Naive thymus-derived CD8-positive, alpha-beta T cell (primary cell): ENCODE measurements at regions not wholly inside any gene's neighbourhood (a gene's known extent, or its start where the extent isn't known, plus 50 kb on each side); places are given as distances from the start of the nearest gene placed in this dataset.
A peak's percentile ranks its signal among the peaks of the same experiment; 100 is the strongest.
"Not testable (repeated sequence)": the region's sequence is repeated elsewhere in the genome, so short reads cannot be mapped to it uniquely, and the experiment has no call there.

Experiments
- ATAC-seq, 2 donors: fragments of 150-1000 bp; cut with Tn5 transposase in 1 of 2; sonication (Bioruptor Pico), chemical (Tn5 transposase) in 1 of 2; 1 replicate in 1 of 2; 2 replicates in 1 of 2; pipeline ENCODE4 v1.10.0; 2021; ENCODE audit warnings: mild to moderate bottlenecking in 2 of 2, moderate library complexity in 2 of 2
- POLR2A ChIA-PET: fragments of 350-600 bp; sonication (Branson Sonifier 250); formaldehyde crosslinking; loops from one replicate; lab custom pipeline; 2021; ENCODE audit warnings: antibody characterized with exemption; lab: Charles Lee
- DNase-seq, 10 donors: peaks; one replicate each; pipeline versions ENCODE4 v3.0.0 to v3.0.0-alpha.2; 2020 to 2022
- H3K27ac Mint-ChIP-seq, 10 donors: one replicate each; pipeline ENCODE4 v1.8.0; 2020 to 2022; ENCODE audit warnings: mild to moderate bottlenecking in 10 of 10, mixed read lengths in 10 of 10, moderate library complexity in 4 of 10, inconsistent platforms in 1 of 10
- H3K27me3 Mint-ChIP-seq, 5 donors: one replicate each; pipeline ENCODE4 v1.8.0; 2021 to 2022; ENCODE audit warnings: mixed read lengths in 5 of 5
- H3K36me3 Mint-ChIP-seq, 3 donors: one replicate each; pipeline ENCODE4 v1.8.0; 2020 to 2022; ENCODE audit warnings: mixed read lengths in 3 of 3, mild to moderate bottlenecking in 2 of 3, inconsistent platforms in 1 of 3
- H3K4me1 Mint-ChIP-seq, 4 donors: one replicate each; pipeline ENCODE4 v1.8.0; 2021 to 2022; ENCODE audit warnings: mixed read lengths in 4 of 4
- H3K4me3 Mint-ChIP-seq, 10 donors: one replicate each; pipeline ENCODE4 v1.8.0; 2020 to 2022; ENCODE audit warnings: mild to moderate bottlenecking in 10 of 10, mixed read lengths in 10 of 10, moderate library complexity in 6 of 10, inconsistent platforms in 1 of 10
- H3K9me3 Mint-ChIP-seq, 9 donors: one replicate each; pipeline ENCODE4 v1.8.0; 2020 to 2022; ENCODE audit warnings: mixed read lengths in 9 of 9, mild to moderate bottlenecking in 3 of 9, inconsistent platforms in 1 of 9, moderate library complexity in 1 of 9

DNA sequence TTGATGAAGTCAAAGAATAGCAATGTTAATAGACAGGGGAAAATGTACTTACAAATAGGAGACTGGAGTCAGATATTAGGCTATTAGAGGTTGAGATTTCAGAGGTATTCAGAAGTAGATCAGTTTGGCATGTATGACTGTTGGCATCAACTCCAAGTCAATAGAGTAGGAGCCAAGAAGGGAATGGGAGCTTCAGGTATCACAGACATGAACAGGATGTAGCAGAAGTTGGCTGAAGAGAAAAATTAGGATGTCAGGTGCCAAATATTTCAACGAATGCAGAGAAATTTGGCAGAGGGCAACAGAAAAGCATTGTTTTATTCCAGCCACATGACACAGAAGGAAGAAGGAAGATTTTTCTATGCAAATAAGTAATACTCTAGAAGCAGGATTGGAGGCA is 69.7 kb downstream of the GLYATL1 start:
- H3K36me3 Mint-ChIP-seq: no peaks in the 10 kb centered on the region
- H3K4me1 Mint-ChIP-seq: peaks cover 0 to 29% (median 3%) of the 10 kb centered on the region in 4 donors
- no peaks in the 10 kb centered on the region for H3K9me3 Mint-ChIP-seq
- no peak overlapping the region for H3K4me3 Mint-ChIP-seq
- no peak overlapping the region for H3K27ac Mint-ChIP-seq
- POLR2A ChIA-PET: no interaction called here
- DNase-seq: no peak
- ATAC-seq: no peak
- peaks cover 0 to 24% (median 4%) of the 10 kb centered on the region in 5 donors for H3K27me3 Mint-ChIP-seq

DNA sequence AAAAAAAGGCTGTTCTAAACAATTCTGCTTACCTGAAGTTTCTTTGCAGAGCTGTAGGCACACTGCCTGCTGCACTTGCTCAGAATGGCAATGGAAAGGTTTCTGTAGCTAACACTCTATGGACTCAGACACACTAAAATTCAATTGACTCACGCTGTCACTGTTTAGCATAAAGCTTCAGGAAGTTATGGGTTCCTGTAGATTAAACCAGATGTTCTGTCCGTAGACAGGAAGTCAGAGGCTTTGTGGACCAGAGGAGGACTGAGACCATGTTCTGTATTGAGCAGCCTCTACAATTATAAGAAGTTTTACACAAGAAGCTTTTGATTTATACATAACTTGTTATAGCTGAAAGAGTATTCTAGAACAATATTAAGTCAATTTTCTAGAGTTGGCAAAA is 70.4 kb downstream of the GLYATL1 start:
- Mint-ChIP-seq H3K9me3 (no peaks in the 10 kb centered on the region), H3K27ac (no peak overlapping the region), H3K27me3 (peaks cover 0 to 24% (median 4%) of the 10 kb centered on the region in 5 donors), H3K4me3 (no peak overlapping the region), H3K4me1 (peaks cover 0 to 29% (median 3%) of the 10 kb centered on the region in 4 donors), H3K36me3 (no peaks in the 10 kb centered on the region)
- ATAC-seq (no peak), DNase-seq (no peak)
- POLR2A ChIA-PET: no interaction called here

DNA sequence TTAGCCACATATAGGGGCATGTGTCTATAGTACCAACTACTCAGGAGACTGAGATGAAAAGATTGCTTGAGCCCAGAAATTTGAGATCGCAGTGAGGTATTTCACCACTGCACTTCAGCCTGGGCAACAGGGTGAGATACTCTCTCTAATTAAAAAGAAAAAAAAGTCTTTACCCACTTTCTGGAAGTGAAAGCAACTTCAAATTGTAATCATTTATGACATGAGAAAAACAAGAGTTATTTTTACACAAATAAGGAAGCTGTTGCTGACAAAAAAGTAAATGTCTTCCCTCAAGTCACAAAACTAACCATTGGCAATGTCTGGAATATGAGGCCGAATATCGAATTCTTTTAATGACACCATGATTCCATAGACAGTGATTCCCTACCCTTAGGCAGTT is 71.4 kb downstream of the GLYATL1 start:
- Mint-ChIP-seq H3K4me1 (peaks cover 0 to 29% (median 3%) of the 10 kb centered on the region in 4 donors), H3K9me3 (peaks cover 0 to 4% (median 0%) of the 10 kb centered on the region in 9 donors), H3K27ac (peak overlapping the region in 1 of 10 donors; percentile 8), H3K27me3 (peaks cover 0 to 20% (median 9%) of the 10 kb centered on the region in 5 donors), H3K4me3 (no peak overlapping the region), H3K36me3 (no peaks in the 10 kb centered on the region)
- POLR2A ChIA-PET: no interaction called here
- DNase-seq (no peak), ATAC-seq (no peak)

DNA sequence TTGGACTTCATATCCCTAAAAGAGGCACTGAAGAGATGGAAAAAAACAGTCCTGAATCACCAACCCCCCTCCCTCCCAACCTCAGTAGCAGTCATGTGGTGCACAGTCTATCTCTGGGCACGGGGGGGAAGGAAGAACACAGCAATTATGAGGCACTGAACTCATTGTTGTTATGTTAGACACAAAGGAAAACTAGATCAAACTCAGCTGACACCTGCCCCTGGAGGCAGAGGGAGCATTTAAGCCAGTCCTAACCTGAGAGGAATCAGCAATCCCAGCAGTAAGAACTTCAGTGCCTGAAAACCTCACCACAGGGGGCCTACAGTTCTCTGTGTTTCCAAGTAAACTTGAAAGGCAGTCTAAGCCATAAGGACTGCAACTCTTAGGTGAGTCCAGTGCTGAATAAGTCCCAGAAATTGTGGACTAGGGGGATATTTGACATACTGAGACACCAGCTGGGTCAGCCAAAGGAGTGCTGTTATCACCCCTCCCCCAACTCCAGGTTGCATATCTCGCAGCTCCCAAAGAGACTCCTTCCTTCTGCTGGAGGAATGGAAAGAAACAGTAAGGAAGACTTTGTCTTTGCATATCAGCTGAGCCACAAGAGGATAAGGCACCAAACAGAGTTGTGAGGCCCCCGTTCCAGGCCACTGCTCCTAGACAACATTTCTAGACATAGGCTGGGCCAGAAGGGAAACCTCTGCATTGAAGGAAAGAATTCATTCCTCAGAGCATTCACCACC is 72.5 kb downstream of the GLYATL1 start:
- H3K27ac Mint-ChIP-seq: no peak overlapping the region
- POLR2A ChIA-PET: no interaction called here
- no peak for DNase-seq
- H3K9me3 Mint-ChIP-seq: peaks cover 0 to 12% (median 0%) of the 10 kb centered on the region in 9 donors
- no peak overlapping the region for H3K4me3 Mint-ChIP-seq
- peaks cover 0 to 5% (median 0%) of the 10 kb centered on the region in 3 donors for H3K36me3 Mint-ChIP-seq
- peaks cover 0 to 29% (median 3%) of the 10 kb centered on the region in 4 donors for H3K4me1 Mint-ChIP-seq
- peaks cover 0 to 26% (median 10%) of the 10 kb centered on the region in 5 donors for H3K27me3 Mint-ChIP-seq
- ATAC-seq: no peak

DNA sequence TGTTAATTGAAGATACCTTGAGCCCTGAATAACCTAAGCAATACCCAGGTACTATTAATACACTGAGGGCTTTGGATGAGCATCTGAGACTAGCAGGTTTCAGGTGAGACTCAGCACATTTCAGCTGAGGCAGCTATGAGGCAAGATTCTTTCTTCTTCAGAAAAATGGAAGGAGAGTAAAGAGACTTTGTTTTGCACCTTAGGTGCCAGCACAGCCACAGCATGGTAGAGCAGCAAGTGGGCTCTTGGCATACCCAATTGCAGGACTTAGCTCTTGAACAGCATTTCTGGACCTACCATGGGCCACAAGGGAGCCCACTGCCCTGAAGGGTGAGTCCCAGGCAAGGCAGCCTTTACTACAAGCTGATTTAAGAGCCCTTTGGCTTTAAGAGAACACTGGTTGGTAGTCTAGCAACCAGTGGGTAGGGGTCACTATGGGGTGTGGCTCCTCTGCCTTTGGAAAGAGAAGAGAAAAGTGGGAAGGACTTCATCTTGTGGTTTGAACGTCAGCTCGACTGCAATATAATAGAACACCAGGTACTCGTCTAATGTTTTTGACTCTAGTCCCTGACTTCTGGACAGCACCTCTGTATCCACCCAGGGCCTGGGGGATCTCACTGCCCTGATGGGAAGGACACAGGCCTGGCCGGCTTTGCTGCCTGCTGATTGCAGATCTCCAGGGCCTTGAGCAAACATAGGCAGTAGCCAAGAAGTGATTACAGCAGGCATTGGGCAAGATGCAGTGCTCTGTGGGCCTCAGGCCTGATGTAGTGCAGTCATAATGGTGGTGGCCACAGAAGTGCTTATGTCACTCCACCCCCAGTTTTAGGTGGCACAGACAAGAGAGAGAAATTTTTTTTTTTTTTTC is 73.3 kb downstream of the GLYATL1 start:
- ATAC-seq: no peak
- no peak overlapping the region for H3K4me3 Mint-ChIP-seq

DNA sequence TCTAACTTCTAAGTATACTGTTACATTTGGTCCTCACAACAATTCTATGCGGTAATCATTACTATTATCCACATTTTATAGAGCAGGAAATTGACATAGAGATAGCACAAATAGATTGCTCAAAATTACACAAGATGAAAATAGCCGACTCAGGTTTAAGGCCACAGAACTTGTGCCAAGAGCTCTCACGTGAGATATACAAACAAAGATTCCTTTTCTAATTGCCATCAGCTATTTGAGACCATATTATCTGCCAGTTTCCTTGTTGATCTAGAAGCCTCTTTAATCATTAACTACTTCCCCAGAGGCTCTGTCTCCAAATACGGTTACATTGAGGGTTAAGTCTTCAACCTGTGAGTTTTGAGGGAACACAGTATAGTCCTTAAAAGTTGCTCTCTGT is 61.0 kb upstream of the GLYATL1B start:
- Mint-ChIP-seq H3K27ac (no peak overlapping the region), H3K4me3 (no peak overlapping the region), H3K9me3 (no peaks in the 10 kb centered on the region), H3K36me3 (no peaks in the 10 kb centered on the region), H3K4me1 (no peaks in the 10 kb centered on the region), H3K27me3 (peaks cover 0 to 2% (median 0%) of the 10 kb centered on the region in 5 donors)
- ATAC-seq (no peak), DNase-seq (no peak)
- POLR2A ChIA-PET: no interaction called here

More for the DNA sequence above, 73.3 kb downstream of the GLYATL1 start:
- Mint-ChIP-seq H3K27ac (no peak overlapping the region), H3K27me3 (peaks cover 0 to 26% (median 10%) of the 10 kb centered on the region in 5 donors), H3K36me3 (peaks cover 0 to 5% (median 0%) of the 10 kb centered on the region in 3 donors), H3K9me3 (peaks cover 0 to 12% (median 0%) of the 10 kb centered on the region in 9 donors), H3K4me1 (peaks cover 0 to 29% (median 3%) of the 10 kb centered on the region in 4 donors)
- POLR2A ChIA-PET: no interaction called here
- no peak for DNase-seq

DNA sequence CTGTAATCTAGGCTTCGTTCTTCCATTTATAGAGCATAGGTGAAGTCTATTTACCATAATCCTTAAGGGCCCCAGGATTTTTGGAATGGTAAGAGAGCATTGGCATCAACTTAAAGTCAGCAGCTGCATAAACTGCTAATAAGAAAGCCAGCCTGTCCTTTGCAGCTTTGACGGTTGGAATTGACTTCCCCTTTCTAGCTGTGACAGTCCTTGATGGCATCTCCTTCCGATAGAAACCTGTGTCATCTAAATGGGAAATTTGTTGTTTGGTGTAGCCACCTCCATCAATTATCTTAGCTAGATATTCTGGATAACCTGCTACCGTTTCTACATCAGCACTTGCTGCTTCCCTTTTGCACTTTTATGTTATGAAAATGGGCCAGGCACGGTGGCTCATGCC is 58.0 kb upstream of the GLYATL1B start:
- POLR2A ChIA-PET: no interaction called here
- H3K4me3 Mint-ChIP-seq: no peak overlapping the region
- no peaks in the 10 kb centered on the region for H3K9me3 Mint-ChIP-seq
- DNase-seq (no peak), ATAC-seq (no peak)
- no peaks in the 10 kb centered on the region for H3K4me1 Mint-ChIP-seq
- peaks cover 0 to 8% (median 4%) of the 10 kb centered on the region in 5 donors for H3K27me3 Mint-ChIP-seq
- no peaks in the 10 kb centered on the region for H3K36me3 Mint-ChIP-seq
- H3K27ac Mint-ChIP-seq: no peak overlapping the region

DNA sequence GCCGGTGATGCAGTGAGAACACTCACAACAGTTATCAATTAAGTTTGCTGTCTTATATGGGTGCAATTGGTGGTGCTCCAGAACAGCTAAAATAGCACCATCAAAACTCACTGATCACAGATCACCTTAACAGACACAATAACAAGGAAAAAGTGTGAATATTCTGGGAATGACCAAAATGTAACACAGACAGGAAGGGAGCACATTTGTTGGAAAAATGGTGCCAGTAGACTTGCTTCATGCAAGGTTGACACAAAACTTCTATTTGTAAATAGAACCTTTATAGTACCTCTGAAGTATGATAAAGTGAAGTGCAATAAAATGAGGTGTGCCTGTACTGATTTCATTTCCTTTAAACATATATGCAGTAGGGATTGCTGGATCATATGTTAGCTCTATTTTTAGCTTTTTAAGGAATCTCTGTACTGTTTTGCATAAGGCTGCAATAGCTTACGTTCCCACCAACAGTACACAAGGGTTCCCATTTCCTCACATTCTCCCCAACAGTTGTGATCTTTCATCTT is 56.7 kb upstream of the GLYATL1B start:
- ATAC-seq (no peak), DNase-seq (no peak)
- Mint-ChIP-seq H3K36me3 (no peaks in the 10 kb centered on the region), H3K27me3 (peaks cover 7 to 18% (median 10%) of the 10 kb centered on the region in 5 donors), H3K9me3 (no peaks in the 10 kb centered on the region), H3K27ac (no peak overlapping the region), H3K4me1 (no peaks in the 10 kb centered on the region), H3K4me3 (no peak overlapping the region)
- POLR2A ChIA-PET: interaction anchor here (0.6 kb wide), 1 partner anchor 454 kb away, joined by 4 read pairs; the partner anchor contains the start of gene LPXN

DNA sequence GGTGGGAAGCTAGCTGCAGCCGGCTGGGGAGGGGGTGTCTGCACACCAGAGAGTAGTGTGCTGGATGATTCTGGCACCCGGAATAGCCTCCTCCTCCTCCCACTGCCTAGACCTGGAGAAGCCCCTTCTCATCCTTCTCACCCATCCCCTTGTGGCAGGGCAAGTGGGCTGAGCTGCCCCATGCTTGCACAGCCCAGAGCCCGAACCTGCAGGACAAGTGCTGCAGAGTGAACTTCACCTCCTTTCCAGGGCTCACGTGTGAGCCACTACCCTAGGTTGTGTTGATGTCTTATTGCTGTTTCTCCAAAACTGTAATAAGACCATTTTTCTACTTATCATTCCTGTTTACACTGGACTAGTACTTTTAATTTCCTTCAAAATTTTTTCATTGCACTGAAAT is 56.1 kb upstream of the GLYATL1B start:
- Mint-ChIP-seq H3K27me3 (peaks cover 8 to 24% (median 14%) of the 10 kb centered on the region in 5 donors), H3K4me1 (no peaks in the 10 kb centered on the region), H3K27ac (no peak overlapping the region), H3K4me3 (no peak overlapping the region), H3K9me3 (no peaks in the 10 kb centered on the region), H3K36me3 (no peaks in the 10 kb centered on the region)
- ATAC-seq (no peak), DNase-seq (no peak)
- POLR2A ChIA-PET: no interaction called here

DNA sequence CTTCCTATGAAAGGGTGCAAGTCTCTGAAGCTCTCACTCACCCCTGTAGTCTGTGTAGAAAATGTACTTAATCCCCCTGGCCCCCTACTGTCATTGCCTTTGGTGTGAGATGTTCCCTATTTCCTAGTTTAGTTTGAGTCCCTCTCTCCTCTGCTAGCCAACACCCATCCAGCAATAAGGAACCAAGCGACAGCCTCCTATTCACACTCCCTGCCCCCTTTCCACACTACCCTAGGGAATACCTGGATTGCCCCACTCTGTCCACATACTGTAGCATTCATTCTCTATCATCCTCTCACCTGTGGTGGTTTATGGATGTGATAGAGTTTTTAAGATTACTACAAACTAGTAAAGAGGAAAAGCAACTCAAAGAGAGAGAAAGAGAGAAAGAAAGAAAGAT is 54.4 kb upstream of the GLYATL1B start:
- H3K36me3 Mint-ChIP-seq, H3K4me3 Mint-ChIP-seq, ATAC-seq, H3K27ac Mint-ChIP-seq, H3K4me1 Mint-ChIP-seq, H3K9me3 Mint-ChIP-seq, DNase-seq, POLR2A ChIA-PET: not testable (repeated sequence)
- peaks cover 14 to 31% (median 23%) of the 10 kb centered on the region in 5 donors for H3K27me3 Mint-ChIP-seq
